ENCODE measurements at regions not wholly inside any gene's neighbourhood (a gene's known extent, or its start where the extent isn't known, plus 50 kb on each side); places are given as distances from the start of the nearest gene placed in this dataset.

GRCh38 chr21:23899561-23899960 is 1707.7 kb downstream of the MRPL39 start:
- H3K4me2 ChIP-seq (ENCODE audit: low read length): no peak overlapping the region
- H4K20me1 ChIP-seq (ENCODE audit: insufficient read depth): no peaks in the 10 kb centered on the region

GRCh38 chr21:23890652-23891051 is 1716.6 kb downstream of the MRPL39 start:
- no peak overlapping the region for H3K27ac ChIP-seq (ENCODE audit: low read length)
- no peak overlapping the region for H3K9ac ChIP-seq (ENCODE audit: low read length)
- no peaks in the 10 kb centered on the region for H3K27me3 ChIP-seq (ENCODE audit: insufficient read depth, low read depth, low read length)
- no peaks in the 10 kb centered on the region for H3K9me3 ChIP-seq (ENCODE audit: low read length)
- no peak for TF ChIP-seq SMC3 (conservative IDR thresholded peaks at IDR 0.05; ENCODE audit: poor library complexity)
- TF ChIP-seq POLR2AphosphoS5 (IDR thresholded peaks at IDR 0.05): no peak
- TF ChIP-seq MXI1 (conservative IDR thresholded peaks at IDR 0.05; ENCODE audit: poor library complexity, severe bottlenecking): no peak
- TF ChIP-seq TAF1 (IDR thresholded peaks at IDR 0.05; ENCODE audit: low read depth): no peak
- no peak for TF ChIP-seq REST (IDR thresholded peaks at IDR 0.05; ENCODE audit: borderline replicate concordance)
- TF ChIP-seq EZH2 (IDR thresholded peaks at IDR 0.05; ENCODE audit: borderline replicate concordance, insufficient read depth, low read length, poor library complexity, severe bottlenecking): no peak
- TF ChIP-seq RAD21 (conservative IDR thresholded peaks at IDR 0.05): no peak
- H3K36me3 ChIP-seq (ENCODE audit: insufficient read depth, low read length): no peaks in the 10 kb centered on the region
- no peaks in the 10 kb centered on the region for H4K20me1 ChIP-seq (ENCODE audit: insufficient read depth)
- H3K4me3 ChIP-seq (ENCODE audit: low read length): no peak overlapping the region
- no peak overlapping the region for H2AFZ ChIP-seq (ENCODE audit: low read depth, low read length)
- no peaks in the 10 kb centered on the region for H3K9me2 ChIP-seq (ENCODE audit: insufficient read depth, low read length)
- no peak overlapping the region for H3K4me2 ChIP-seq (ENCODE audit: low read length)
- H3F3A ChIP-seq (ENCODE audit: insufficient read depth, low read length, poor library complexity, severe bottlenecking): no peaks in the 10 kb centered on the region
- no peaks in the 10 kb centered on the region for H3K79me2 ChIP-seq (replicated peaks; ENCODE audit: insufficient read depth, low read length)

More at GRCh38 chr21:23899561-23899960, 1707.7 kb downstream of the MRPL39 start:
- no peaks in the 10 kb centered on the region for H3K9me3 ChIP-seq (ENCODE audit: low read length)
- H3K9ac ChIP-seq (ENCODE audit: low read length): no peak overlapping the region
- no peak overlapping the region for H2AFZ ChIP-seq (ENCODE audit: low read depth, low read length)
- H3K27ac ChIP-seq (ENCODE audit: low read length): no peak overlapping the region
- no peak overlapping the region for H3K4me3 ChIP-seq (ENCODE audit: low read length)
- TF ChIP-seq EP300 (conservative IDR thresholded peaks at IDR 0.05; ENCODE audit: poor library complexity, severe bottlenecking) (no peak), SMC3 (conservative IDR thresholded peaks at IDR 0.05; ENCODE audit: poor library complexity) (no peak)
- H3K27me3 ChIP-seq (ENCODE audit: insufficient read depth, low read depth, low read length): no peaks in the 10 kb centered on the region
- H3K79me2 ChIP-seq (replicated peaks; ENCODE audit: insufficient read depth, low read length): no peaks in the 10 kb centered on the region
- H3K36me3 ChIP-seq (ENCODE audit: insufficient read depth, low read length): no peaks in the 10 kb centered on the region
- no peaks in the 10 kb centered on the region for H3F3A ChIP-seq (ENCODE audit: insufficient read depth, low read length, poor library complexity, severe bottlenecking)
- H3K9me2 ChIP-seq (ENCODE audit: insufficient read depth, low read length): no peaks in the 10 kb centered on the region

GRCh38 chr21:23887725-23888306 is 1719.5 kb downstream of the MRPL39 start:
- H3F3A ChIP-seq (ENCODE audit: insufficient read depth, low read length, poor library complexity, severe bottlenecking): no peaks in the 10 kb centered on the region
- no peaks in the 10 kb centered on the region for H3K79me2 ChIP-seq (replicated peaks; ENCODE audit: insufficient read depth, low read length)
- no peak overlapping the region for H3K27ac ChIP-seq (ENCODE audit: low read length)
- no peaks in the 10 kb centered on the region for H3K36me3 ChIP-seq (ENCODE audit: insufficient read depth, low read length)
- no peaks in the 10 kb centered on the region for H4K20me1 ChIP-seq (ENCODE audit: insufficient read depth)
- no peaks in the 10 kb centered on the region for H3K9me3 ChIP-seq (ENCODE audit: low read length)
- H3K4me3 ChIP-seq (ENCODE audit: low read length): no peak overlapping the region
- H3K27me3 ChIP-seq (ENCODE audit: insufficient read depth, low read depth, low read length): no peaks in the 10 kb centered on the region
- TF ChIP-seq MXI1 (conservative IDR thresholded peaks at IDR 0.05; ENCODE audit: poor library complexity, severe bottlenecking) (no peak), TAF1 (IDR thresholded peaks at IDR 0.05; ENCODE audit: low read depth) (no peak)
- no peak overlapping the region for H2AFZ ChIP-seq (ENCODE audit: low read depth, low read length)
- no peak overlapping the region for H3K4me2 ChIP-seq (ENCODE audit: low read length)
- H3K9me2 ChIP-seq (ENCODE audit: insufficient read depth, low read length): no peaks in the 10 kb centered on the region
- no peak overlapping the region for H3K9ac ChIP-seq (ENCODE audit: low read length)

All from neural cell (in vitro differentiated cells).